ENCODE measurements at regions not wholly inside any gene's neighbourhood (a gene's known extent, or its start where the extent isn't known, plus 50 kb on each side); places are given as distances from the start of the nearest gene placed in this dataset.

- H3K36me3 ChIP-seq (ENCODE audit: insufficient read depth, low read length), result no peaks in the 10 kb centered on the region
- no peaks in the 10 kb centered on the region for H3K4me1 ChIP-seq (ENCODE audit: insufficient read depth, low read length, severe bottlenecking)
- no peak overlapping the region for H3K4me3 ChIP-seq (ENCODE audit: low read depth, low read length, poor library complexity, severe bottlenecking)
These were observed 1585.7 kb downstream of the BRINP3 start for GRCh38 chr1:188891958-188892357.

GRCh38 chr1:188895611-188896010 is 1582.1 kb downstream of the BRINP3 start:
- no peak overlapping the region for H3K9ac ChIP-seq (ENCODE audit: low read length)
- TF ChIP-seq EZH2 (IDR thresholded peaks at IDR 0.05; ENCODE audit: borderline replicate concordance, low read length), result no peak
- TF ChIP-seq, protein P1, sequence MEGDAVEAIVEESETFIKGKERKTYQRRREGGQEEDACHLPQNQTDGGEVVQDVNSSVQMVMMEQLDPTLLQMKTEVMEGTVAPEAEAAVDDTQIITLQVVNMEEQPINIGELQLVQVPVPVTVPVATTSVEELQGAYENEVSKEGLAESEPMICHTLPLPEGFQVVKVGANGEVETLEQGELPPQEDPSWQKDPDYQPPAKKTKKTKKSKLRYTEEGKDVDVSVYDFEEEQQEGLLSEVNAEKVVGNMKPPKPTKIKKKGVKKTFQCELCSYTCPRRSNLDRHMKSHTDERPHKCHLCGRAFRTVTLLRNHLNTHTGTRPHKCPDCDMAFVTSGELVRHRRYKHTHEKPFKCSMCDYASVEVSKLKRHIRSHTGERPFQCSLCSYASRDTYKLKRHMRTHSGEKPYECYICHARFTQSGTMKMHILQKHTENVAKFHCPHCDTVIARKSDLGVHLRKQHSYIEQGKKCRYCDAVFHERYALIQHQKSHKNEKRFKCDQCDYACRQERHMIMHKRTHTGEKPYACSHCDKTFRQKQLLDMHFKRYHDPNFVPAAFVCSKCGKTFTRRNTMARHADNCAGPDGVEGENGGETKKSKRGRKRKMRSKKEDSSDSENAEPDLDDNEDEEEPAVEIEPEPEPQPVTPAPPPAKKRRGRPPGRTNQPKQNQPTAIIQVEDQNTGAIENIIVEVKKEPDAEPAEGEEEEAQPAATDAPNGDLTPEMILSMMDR (IDR thresholded peaks at IDR 0.05; ENCODE audit: low read length), result no peak
- H4K20me1 ChIP-seq (ENCODE audit: insufficient read depth, low read length), result no peaks in the 10 kb centered on the region
- H2AFZ ChIP-seq (ENCODE audit: low read length), result no peak overlapping the region
- no peak overlapping the region for H3K27ac ChIP-seq (ENCODE audit: low read depth, low read length, poor library complexity, severe bottlenecking)
- H3K4me3 ChIP-seq (ENCODE audit: low read depth, low read length, poor library complexity, severe bottlenecking), result no peak overlapping the region
- H3K27me3 ChIP-seq (ENCODE audit: insufficient read depth, low read length), result no peaks in the 10 kb centered on the region
- H3K79me2 ChIP-seq (ENCODE audit: insufficient read depth, low read length), result no peaks in the 10 kb centered on the region
- no peaks in the 10 kb centered on the region for H3K4me1 ChIP-seq (ENCODE audit: insufficient read depth, low read length, severe bottlenecking)
- no peak overlapping the region for H3K4me2 ChIP-seq (ENCODE audit: low read length)
- no peaks in the 10 kb centered on the region for H3K36me3 ChIP-seq (ENCODE audit: insufficient read depth, low read length)
- no peaks in the 10 kb centered on the region for H3K9me2 ChIP-seq (ENCODE audit: low read depth, low read length)
- H3K9me3 ChIP-seq (ENCODE audit: low read length), result no peaks in the 10 kb centered on the region
- no peaks in the 10 kb centered on the region for H3F3A ChIP-seq (ENCODE audit: insufficient read depth, low read length)

More at GRCh38 chr1:188891958-188892357, 1585.7 kb downstream of the BRINP3 start:
- no peak overlapping the region for H3K4me2 ChIP-seq (ENCODE audit: low read length)
- TF ChIP-seq, protein P1 (IDR thresholded peaks at IDR 0.05; ENCODE audit: low read length), result no peak
- no peaks in the 10 kb centered on the region for H3F3A ChIP-seq (ENCODE audit: insufficient read depth, low read length)
- H3K79me2 ChIP-seq (ENCODE audit: insufficient read depth, low read length), result no peaks in the 10 kb centered on the region
- H3K9me3 ChIP-seq (ENCODE audit: low read length), result no peaks in the 10 kb centered on the region
- H2AFZ ChIP-seq (ENCODE audit: low read length), result no peak overlapping the region
- H4K20me1 ChIP-seq (ENCODE audit: insufficient read depth, low read length), result no peaks in the 10 kb centered on the region
- no peaks in the 10 kb centered on the region for H3K9me2 ChIP-seq (ENCODE audit: low read depth, low read length)
- no peak overlapping the region for H3K27ac ChIP-seq (ENCODE audit: low read depth, low read length, poor library complexity, severe bottlenecking)
- no peaks in the 10 kb centered on the region for H3K27me3 ChIP-seq (ENCODE audit: insufficient read depth, low read length)
- H3K9ac ChIP-seq (ENCODE audit: low read length), result no peak overlapping the region

- Histone ChIP-seq H3K36me3 (ENCODE audit: insufficient read depth, low read length) (no peaks in the 10 kb centered on the region), H3K9ac (ENCODE audit: low read length) (no peak overlapping the region), H3K4me1 (ENCODE audit: insufficient read depth, low read length, severe bottlenecking) (no peaks in the 10 kb centered on the region), H3K9me2 (ENCODE audit: low read depth, low read length) (no peaks in the 10 kb centered on the region), H2AFZ (ENCODE audit: low read length) (no peak overlapping the region), H4K20me1 (ENCODE audit: insufficient read depth, low read length) (no peaks in the 10 kb centered on the region), H3K9me3 (ENCODE audit: low read length) (no peaks in the 10 kb centered on the region), H3K27me3 (ENCODE audit: insufficient read depth, low read length) (no peaks in the 10 kb centered on the region), H3K4me2 (ENCODE audit: low read length) (no peak overlapping the region), H3F3A (ENCODE audit: insufficient read depth, low read length) (no peaks in the 10 kb centered on the region), H3K79me2 (ENCODE audit: insufficient read depth, low read length) (no peaks in the 10 kb centered on the region), H3K4me3 (ENCODE audit: low read depth, low read length, poor library complexity, severe bottlenecking) (no peak overlapping the region), H3K27ac (ENCODE audit: low read depth, low read length, poor library complexity, severe bottlenecking) (no peak overlapping the region)
- TF ChIP-seq EZH2 (IDR thresholded peaks at IDR 0.05; ENCODE audit: borderline replicate concordance, low read length), result no peak
- TF ChIP-seq, protein P1 (IDR thresholded peaks at IDR 0.05; ENCODE audit: low read length), result no peak
These were observed 1574.4 kb downstream of the BRINP3 start for GRCh38 chr1:188903241-188903640.
